HG03060 (cell line): ENCODE measurements at regions not wholly inside any gene's neighbourhood (a gene's known extent, or its start where the extent isn't known, plus 50 kb on each side); places are given as distances from the start of the nearest gene placed in this dataset.

Experiments used
- ATAC-seq: cut with Tn5 transposase; IDR thresholded peaks from one replicate; pipeline ENCODE4 v1.9.1; 2021; ENCODE audit warnings: low read depth, moderate number of reproducible peaks; ENCODE audit not compliant: unreplicated experiment

DNA sequence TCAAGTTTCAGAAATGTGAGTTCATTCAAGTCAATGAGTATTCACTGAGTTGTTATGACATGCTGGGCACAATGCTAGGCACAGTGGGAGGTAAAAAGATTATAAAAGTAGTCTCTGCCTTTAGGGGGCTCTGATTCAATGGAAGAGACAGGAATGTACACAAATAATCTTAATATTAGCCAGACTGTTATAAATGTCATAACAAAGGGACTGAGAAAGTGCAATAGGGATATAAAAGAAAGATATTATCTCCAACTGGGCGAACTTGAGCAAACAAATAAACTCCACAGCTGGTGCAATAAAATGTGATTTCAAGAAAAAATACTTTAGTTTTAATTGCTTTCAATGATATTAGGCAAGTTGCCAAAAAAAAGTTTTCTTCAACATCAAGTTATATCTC is 755.2 kb downstream of the BRINP1 start:
- ATAC-seq = no peak

GRCh38 chr9:118618084-118618483 is 751.2 kb downstream of the BRINP1 start:
- no peak for ATAC-seq

DNA sequence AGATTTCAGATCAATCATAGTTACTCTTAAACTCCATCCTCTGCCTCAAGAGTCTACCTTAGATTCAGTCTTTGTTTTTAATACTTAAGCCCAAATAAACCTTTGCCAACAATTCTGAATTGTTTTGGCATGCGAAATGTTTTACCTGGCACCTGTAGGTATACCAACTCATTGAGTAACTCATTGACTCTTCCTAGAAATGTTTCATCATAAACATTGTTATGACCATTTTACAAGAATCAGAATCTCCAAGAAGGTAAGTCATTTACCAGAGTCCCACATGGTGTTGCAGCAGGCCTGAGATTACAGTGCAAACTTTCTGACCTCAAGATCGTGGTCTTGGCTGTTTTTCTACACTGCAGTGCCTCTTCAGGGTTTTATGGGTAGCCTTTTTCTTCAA is 750.4 kb downstream of the BRINP1 start:
- no peak for ATAC-seq

DNA sequence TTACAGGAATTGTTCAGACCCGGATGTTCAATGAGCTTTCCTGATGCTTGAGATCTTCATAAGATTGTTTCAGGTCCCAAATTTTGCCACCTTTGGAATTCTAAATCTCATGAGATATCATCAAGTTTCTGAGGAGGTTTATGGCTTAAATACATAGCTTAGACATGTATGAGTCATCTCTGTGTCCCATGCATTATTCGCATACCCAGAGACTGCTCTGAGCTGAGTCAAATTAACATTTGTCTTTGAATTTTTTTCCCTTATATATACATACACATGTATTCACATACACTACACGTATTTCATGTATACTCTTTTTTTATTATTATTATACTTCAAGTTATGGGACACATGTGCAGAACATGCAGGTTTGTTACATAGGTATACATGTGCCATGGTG is 744.6 kb downstream of the BRINP1 start:
- no peak for ATAC-seq

GRCh38 chr9:118630079-118630478 is 739.2 kb downstream of the BRINP1 start:
- ATAC-seq = no peak

- ATAC-seq = no peak
Observed at GRCh38 chr9:118630931-118631595, 738.2 kb downstream of the BRINP1 start.

DNA sequence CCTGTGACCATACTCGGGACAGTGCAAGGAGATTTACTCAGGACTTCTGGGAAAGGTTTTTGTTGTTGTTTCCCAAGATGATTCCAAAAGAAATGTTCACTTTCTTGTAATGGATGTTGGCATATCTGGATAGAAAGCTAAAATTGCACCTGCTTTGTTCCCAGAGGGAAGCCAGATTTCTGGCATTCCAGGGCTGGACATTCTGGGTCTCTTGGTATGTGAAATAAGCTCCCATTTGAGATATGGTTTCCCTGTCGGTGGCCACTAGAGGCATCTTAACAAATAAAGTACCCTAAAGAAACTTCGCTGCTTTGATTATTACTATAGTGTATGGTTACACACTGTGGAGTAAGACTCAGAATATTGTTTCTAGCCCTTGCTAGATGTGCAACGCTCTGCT is 737.3 kb downstream of the BRINP1 start:
- no peak for ATAC-seq

DNA sequence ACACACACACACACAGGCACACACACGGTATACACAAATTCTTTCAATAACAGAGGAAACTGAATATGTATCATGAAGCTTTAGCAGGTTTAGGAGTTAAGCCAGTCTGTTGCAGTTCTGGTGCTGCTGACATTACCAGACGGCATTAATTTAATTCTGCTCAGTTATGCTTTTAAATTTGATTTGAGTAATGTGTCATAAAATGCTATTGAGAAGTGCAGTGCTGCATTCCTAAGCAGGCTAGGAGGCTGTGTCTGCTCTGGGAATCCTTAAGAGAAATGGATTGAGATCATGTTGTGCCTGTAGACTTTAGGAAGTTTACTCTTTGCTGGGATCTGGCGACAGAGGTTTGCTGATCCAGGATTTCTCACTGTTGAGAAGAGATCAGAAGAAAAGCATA is 733.8 kb downstream of the BRINP1 start:
- ATAC-seq = no peak

DNA sequence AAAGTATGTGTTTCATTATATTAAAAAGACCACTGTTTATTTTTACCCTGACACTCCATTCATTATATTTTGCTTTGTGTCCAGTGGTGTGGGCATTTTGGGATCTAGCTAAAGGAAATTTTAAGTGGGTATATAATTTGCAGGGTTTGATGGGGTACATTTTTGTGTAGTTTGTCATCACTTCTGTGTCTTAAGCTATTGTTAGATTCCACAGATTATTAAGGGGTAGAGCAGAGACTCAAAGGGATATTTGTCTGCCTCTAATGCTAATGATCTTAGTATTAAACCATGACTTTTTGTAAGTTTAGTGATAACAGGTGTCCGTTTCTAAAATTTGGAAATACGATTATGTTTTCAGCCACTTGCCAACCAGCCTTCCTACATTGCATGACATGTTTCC is 731.6 kb downstream of the BRINP1 start:
- no peak for ATAC-seq

- ATAC-seq = no peak
Observed at GRCh38 chr9:118640836-118641560, 728.2 kb downstream of the BRINP1 start.

DNA sequence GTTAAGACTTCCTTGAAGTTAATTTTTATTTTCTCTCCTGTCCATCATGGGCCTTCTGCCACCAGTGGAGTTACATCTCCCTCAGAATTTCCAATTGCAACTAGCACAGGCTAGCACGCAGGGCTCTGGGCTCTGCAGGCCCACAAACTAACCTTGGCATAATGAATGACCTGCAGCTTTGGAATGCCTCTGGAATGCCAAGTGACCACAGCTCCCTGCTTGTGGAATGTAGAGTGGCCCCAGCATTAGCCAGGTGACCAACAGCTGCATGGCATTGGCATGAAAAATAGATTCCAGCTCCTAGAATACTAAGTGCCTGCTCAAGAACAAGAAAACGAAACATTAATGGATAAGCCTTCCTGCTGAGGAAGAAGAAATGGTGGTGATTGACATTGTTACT is 726.1 kb downstream of the BRINP1 start:
- ATAC-seq = no peak

GRCh38 chr9:118644066-118644465 is 725.2 kb downstream of the BRINP1 start:
- ATAC-seq = no peak

- no peak for ATAC-seq
Observed at GRCh38 chr9:118647331-118647730, 721.9 kb downstream of the BRINP1 start.

GRCh38 chr9:118650417-118650816 is 718.8 kb downstream of the BRINP1 start:
- ATAC-seq = no peak

DNA sequence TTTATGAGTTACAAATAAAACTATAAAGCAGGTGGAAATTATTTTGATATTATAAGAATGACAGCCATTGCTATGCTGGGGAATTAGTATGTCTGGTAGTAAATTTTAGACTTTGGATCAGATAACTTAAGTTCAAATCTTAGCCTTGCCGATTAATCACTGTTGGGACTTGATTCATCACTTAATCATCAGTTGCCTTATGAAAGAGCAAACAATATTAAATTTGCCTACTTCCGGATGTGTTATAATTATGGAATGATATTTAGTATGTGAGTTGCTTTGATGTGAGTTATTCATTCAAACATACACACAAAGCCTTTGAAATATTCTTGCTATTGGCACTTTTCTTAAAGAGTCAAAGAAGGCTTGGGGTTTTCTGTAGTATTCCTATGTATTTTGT is 717.7 kb downstream of the BRINP1 start:
- no peak for ATAC-seq

DNA sequence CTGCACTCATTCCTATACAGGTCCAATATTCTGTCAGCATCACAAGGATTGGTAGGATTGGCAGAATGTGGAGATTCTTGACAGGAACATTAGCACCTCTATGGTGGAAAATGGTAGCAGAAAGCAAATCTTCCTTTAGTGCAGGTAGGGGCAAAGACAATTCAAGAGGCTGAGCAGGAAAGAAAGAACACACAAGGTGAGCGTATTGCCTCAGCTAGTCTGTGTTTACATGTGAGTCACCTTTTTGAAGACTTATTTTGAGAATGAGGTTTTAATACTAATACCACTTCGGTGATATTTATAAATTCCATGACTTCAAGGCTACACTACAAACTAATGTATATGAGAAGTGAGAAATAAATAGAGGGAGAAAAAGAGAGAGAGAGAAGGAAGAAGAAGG is 717.0 kb downstream of the BRINP1 start:
- ATAC-seq = no peak

DNA sequence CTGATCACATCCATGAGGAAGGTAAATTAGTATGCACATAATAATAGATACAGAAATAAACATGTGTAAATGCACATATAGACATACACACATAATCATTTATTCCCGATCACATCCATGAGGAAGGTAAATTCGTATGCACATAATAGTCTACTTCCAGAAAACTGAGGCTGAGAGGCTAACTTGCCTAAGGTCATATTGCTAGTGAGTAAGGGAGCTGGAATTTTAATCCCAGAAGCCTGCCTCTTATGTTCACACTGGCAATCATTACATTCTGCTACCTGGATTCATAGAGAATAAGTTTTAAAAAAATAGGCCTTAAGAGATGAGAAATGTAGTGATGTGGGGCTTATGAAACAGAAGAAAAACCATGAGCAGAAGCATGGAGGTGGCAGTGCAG is 716.3 kb downstream of the BRINP1 start:
- ATAC-seq = no peak

DNA sequence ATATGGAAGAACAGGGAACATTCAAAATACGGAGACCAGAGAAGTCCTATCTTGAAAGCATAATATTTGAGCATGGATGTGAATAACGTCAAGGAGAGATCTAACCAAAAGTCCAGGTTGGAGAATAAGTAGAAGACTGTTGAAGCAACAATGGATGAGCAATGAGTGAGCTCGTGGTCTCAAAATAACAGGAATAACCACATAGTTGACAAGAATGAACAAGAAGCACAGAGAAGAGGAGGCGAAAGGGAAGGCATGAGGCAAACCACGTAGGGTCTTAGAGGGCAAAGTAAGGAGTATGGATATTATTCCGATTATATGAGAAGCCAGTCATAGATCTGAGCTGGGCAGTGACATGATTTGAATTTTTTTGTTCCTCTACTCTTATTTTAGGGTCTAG is 710.2 kb downstream of the BRINP1 start:
- ATAC-seq = no peak

DNA sequence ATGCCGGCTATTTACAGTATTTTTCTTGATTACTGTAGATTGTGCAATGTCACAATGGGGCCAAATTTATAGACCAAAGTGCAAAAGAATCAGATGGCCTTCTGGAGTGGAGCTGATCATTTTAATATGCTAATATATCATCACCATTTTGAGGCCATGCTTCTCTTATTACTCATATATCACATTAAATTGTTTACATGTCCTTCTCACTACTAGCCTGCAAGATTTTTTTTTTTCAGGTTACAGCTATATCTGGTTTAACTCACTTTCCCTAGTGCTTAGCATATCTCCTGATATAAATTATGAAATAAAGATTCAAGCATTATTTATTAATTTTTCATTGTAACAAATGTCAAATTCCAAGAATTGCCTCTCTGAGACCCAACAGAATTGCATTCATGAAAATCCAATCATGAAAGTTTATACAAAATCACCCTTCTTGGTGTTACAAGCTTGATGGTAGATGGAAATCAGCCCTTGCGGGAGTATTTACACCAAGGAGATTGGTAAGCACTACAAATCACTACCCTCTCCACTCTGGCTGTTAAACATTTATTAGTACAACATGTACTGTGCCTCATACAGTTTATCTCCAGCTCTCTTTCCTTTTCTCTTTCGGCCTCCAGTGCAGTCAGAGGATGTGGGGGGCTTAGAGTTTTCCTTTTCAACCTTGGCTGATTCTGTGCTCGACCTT is 703.9 kb downstream of the BRINP1 start:
- no peak for ATAC-seq

GRCh38 chr9:118670011-118670953 is 699.0 kb downstream of the BRINP1 start:
- ATAC-seq = no peak

DNA sequence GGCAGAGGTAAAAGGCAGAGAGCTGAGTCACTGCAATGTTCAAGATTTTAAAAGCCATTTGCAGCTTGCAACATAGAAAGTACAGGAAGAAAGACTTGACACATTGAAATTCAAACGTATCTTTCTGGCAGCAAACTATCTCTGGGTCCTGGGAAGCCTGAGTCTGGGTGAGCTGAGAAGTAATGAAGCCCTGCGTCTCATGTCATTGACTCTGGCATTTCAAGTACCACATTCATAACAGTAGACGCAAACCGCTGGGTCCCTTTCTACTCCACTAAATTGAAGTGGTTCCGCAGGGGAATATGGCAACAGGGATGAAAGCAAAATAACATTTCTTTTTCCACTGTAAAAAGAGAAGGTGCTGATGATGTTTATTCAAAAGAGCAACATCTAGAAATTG is 694.3 kb downstream of the BRINP1 start:
- ATAC-seq = no peak
